DND-41 (cell line): ENCODE measurements at regions not wholly inside any gene's neighbourhood (a gene's known extent, or its start where the extent isn't known, plus 50 kb on each side); places are given as distances from the start of the nearest gene placed in this dataset.

Experiments used
- CTCF ChIP-seq: IDR thresholded peaks from 2 replicates; pipeline ENCODE4 v1.5.1; 2012; ENCODE audit warnings: borderline replicate concordance, low read length, moderate library complexity, mild to moderate bottlenecking; ENCODE audit not compliant: poor library complexity, severe bottlenecking; ENCODE audit errors: extremely low read depth
- EZH2 ChIP-seq: IDR thresholded peaks from 3 replicates; pipeline ENCODE4 v1.6.1; 2012; ENCODE audit warnings: borderline replicate concordance, low read depth, mild to moderate bottlenecking, moderate library complexity, low read length, inconsistent platforms; ENCODE audit not compliant: severe bottlenecking

- TF ChIP-seq CTCF (no peak), EZH2 (no peak)
Observed at GRCh38 chr2:215729985-215730620, 283.2 kb downstream of the MREG start.
